PC-9 (cell line): ENCODE measurements at regions not wholly inside any gene's neighbourhood (a gene's known extent, or its start where the extent isn't known, plus 50 kb on each side); places are given as distances from the start of the nearest gene placed in this dataset.

ENCODE experiments used
- BruUV-seq: library from RNA; stranded (reverse); fragments of 400-500 nt; replicated peaks from 2 replicates; lab custom pipeline; 2021; lab: Mats Ljungman, UMichigan
- CTCF ChIA-PET: fragments of 300-600 bp; sonication (Branson Sonifier 250); formaldehyde crosslinking; loops from one replicate; lab custom pipeline; 2022; ENCODE audit warnings: antibody characterized with exemption; lab: Charles Lee
- POLR2A ChIA-PET: fragments of 300-600 bp; sonication (Branson Sonifier 250); formaldehyde crosslinking; loops from one replicate; lab custom pipeline; 2022; ENCODE audit warnings: antibody characterized with exemption; ENCODE audit not compliant: unreplicated experiment; lab: Charles Lee
- DNase-seq, 2 experiments: peaks; one replicate each; pipeline versions ENCODE4 v3.0.0 to v3.0.0-alpha.2; 2015 to 2022; ENCODE audit warnings: mixed read lengths in 1 of 2
- H2AFZ ChIP-seq: fragments of 200-600 bp; sonication (generic); 2 replicates; pipeline ENCODE4 v1.8.1; 2017; ENCODE audit warnings: antibody characterized with exemption
- H3F3A ChIP-seq: fragments of 200-600 bp; sonication (generic); 2 replicates; pipeline ENCODE4 v1.8.1; 2017; ENCODE audit warnings: antibody characterized with exemption, mild to moderate bottlenecking, low read depth; ENCODE audit not compliant: insufficient read depth
- H3K27ac ChIP-seq: fragments of 200-600 bp; sonication (generic); 2 replicates; pipeline ENCODE4 v1.6.1; 2016; ENCODE audit warnings: mixed run types
- H3K27me3 ChIP-seq: fragments of 200-600 bp; sonication (generic); 2 replicates; pipeline ENCODE4 v1.6.1; 2016; ENCODE audit warnings: low read depth, mixed run types; ENCODE audit not compliant: insufficient read depth
- H3K36me3 ChIP-seq: fragments of 200-600 bp; sonication (generic); 2 replicates; pipeline ENCODE4 v1.6.1; 2016; ENCODE audit warnings: low read depth, mixed run types
- H3K4me1 ChIP-seq: fragments of 200-600 bp; sonication (generic); replicated peaks from 2 replicates; pipeline ENCODE4 v1.6.1; 2016; ENCODE audit warnings: mixed run types; ENCODE audit not compliant: insufficient read depth
- H3K4me2 ChIP-seq: fragments of 200-600 bp; sonication (generic); 2 replicates; pipeline ENCODE4 v1.6.1; 2017; ENCODE audit warnings: mixed run types
- H3K4me3 ChIP-seq: fragments of 200-600 bp; sonication (generic); 2 replicates; pipeline ENCODE4 v1.6.1; 2016; ENCODE audit warnings: mixed run types
- H3K79me2 ChIP-seq: fragments of 200-600 bp; sonication (generic); 2 replicates; pipeline ENCODE4 v1.6.1; 2017; ENCODE audit warnings: low read depth, mixed run types
- H3K9me2 ChIP-seq: fragments of 200-600 bp; sonication (generic); 2 replicates; pipeline ENCODE4 v1.8.1; 2017; ENCODE audit warnings: mild to moderate bottlenecking; ENCODE audit not compliant: insufficient read depth
- H3K9me3 ChIP-seq: fragments of 200-600 bp; sonication (generic); 2 replicates; pipeline ENCODE4 v1.8.1; 2016; ENCODE audit warnings: low read depth; ENCODE audit not compliant: insufficient read depth
- H4K20me1 ChIP-seq: fragments of 200-600 bp; sonication (generic); 2 replicates; pipeline ENCODE4 v1.8.1; 2017; ENCODE audit not compliant: insufficient read depth
- CTCF ChIP-seq: fragments of 200-600 bp; sonication (generic); conservative IDR thresholded peaks from 2 replicates; pipeline ENCODE4 v1.6.1; 2017; ENCODE audit warnings: mixed run types, antibody characterized with exemption, mild to moderate bottlenecking, moderate library complexity
- EZH2 ChIP-seq: fragments of 200-600 bp; sonication (generic); IDR thresholded peaks from 2 replicates; pipeline ENCODE4 v1.8.0; 2017; ENCODE audit warnings: antibody characterized with exemption, low read depth
- intact Hi-C: fragments of 100-400 bp; cut with micrococcal nuclease; formaldehyde crosslinking; loops from one replicate; pipeline ENCODE4 v1.10.0; 2022; ENCODE audit not compliant: unreplicated experiment

DNA sequence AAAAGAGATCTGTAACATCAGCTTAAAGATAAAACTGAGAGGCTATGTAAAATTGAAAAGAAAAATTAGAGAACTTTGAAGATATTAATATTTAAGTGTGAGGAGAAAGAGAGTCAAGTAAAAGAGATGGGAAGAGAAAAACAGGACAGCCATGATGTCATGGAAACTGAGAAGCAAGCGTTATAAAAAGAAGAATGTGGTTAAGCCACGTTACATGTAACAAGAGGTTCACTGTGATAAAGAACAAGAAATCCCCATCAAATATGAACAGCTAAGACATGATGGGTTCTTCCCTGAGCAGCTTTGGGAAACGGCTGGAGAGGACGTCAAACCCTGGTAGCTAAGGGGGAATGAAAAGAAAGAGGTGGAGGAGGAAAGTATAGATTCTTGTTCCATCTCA, 1269.3 kb upstream of the TENM3 start:
- Histone ChIP-seq H3K4me3 (no peak overlapping the region), H3K27ac (no peak overlapping the region), H4K20me1 (no peaks in the 10 kb centered on the region), H2AFZ (no peak overlapping the region), H3F3A (no peaks in the 10 kb centered on the region), H3K27me3 (no peaks in the 10 kb centered on the region), H3K9me2 (no peaks in the 10 kb centered on the region), H3K4me1 (no peaks in the 10 kb centered on the region), H3K79me2 (no peaks in the 10 kb centered on the region), H3K4me2 (no peak overlapping the region), H3K9me3 (no peaks in the 10 kb centered on the region), H3K36me3 (no peaks in the 10 kb centered on the region)
- ChIA-PET CTCF (no interaction called here), POLR2A (no interaction called here)
- TF ChIP-seq EZH2 (no peak), CTCF (no peak)
- no peak for DNase-seq
- intact Hi-C loops = no loop called here
- no TSS peak for BruUV-seq

- Histone ChIP-seq H3K4me1 (no peaks in the 10 kb centered on the region), H2AFZ (no peak overlapping the region), H3K4me3 (no peak overlapping the region), H3K36me3 (no peaks in the 10 kb centered on the region), H4K20me1 (no peaks in the 10 kb centered on the region), H3F3A (no peaks in the 10 kb centered on the region), H3K9me2 (no peaks in the 10 kb centered on the region), H3K27me3 (no peaks in the 10 kb centered on the region), H3K9me3 (no peaks in the 10 kb centered on the region), H3K79me2 (no peaks in the 10 kb centered on the region), H3K4me2 (no peak overlapping the region), H3K27ac (no peak overlapping the region)
- POLR2A ChIA-PET = no interaction called here
- no peak for DNase-seq
- CTCF ChIA-PET = no interaction called here
- no TSS peak for BruUV-seq
- no peak for TF ChIP-seq CTCF
- TF ChIP-seq EZH2 = no peak
- intact Hi-C loops = no loop called here
Measured at GRCh38 chr4:180990931-180991330, 1252.3 kb upstream of the TENM3 start.

DNA sequence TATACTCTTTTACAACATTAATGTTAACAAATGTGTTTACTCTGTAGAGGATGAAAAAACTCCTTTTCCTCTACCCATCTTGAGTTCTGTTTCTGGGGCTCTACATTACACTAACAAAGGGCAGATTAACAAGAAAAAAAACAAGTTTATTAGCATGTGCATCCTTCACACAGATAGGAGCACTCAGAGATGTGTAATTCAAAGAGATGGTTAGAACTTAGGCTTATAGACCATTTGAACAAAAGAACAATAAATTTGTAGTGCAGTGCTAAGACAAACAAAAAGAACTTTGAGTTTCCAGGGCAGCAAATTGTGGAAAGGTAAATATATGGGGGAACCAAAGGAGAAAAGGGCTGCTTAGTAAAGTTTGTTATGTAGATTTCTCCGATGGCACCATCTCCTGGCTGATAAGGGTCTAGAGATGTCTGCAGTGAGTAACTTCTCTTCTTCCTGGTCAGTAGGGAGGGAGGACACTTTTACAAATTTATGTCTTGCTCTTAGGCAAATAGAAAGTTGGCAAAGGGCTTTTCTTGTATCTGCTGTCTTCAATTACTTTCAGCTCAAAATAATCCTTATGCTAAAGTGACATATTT, 1249.9 kb upstream of the TENM3 start:
- Histone ChIP-seq H3K9me2 (no peaks in the 10 kb centered on the region), H3K4me1 (no peaks in the 10 kb centered on the region), H3K4me3 (no peak overlapping the region), H3F3A (no peaks in the 10 kb centered on the region), H3K36me3 (no peaks in the 10 kb centered on the region), H4K20me1 (no peaks in the 10 kb centered on the region), H3K79me2 (no peaks in the 10 kb centered on the region), H3K27ac (no peak overlapping the region), H2AFZ (no peak overlapping the region), H3K27me3 (no peaks in the 10 kb centered on the region), H3K4me2 (no peak overlapping the region), H3K9me3 (no peaks in the 10 kb centered on the region)
- BruUV-seq = no TSS peak
- no peak for DNase-seq
- intact Hi-C loops = no loop called here
- POLR2A ChIA-PET = no interaction called here
- no peak for TF ChIP-seq EZH2
- no peak for TF ChIP-seq CTCF
- CTCF ChIA-PET = no interaction called here
